Posterior vena cava (tissue), 2 donors: ENCODE measurements at regions not wholly inside any gene's neighbourhood (a gene's known extent, or its start where the extent isn't known, plus 50 kb on each side); places are given as distances from the start of the nearest gene placed in this dataset.

Source experiments
- DNase-seq: peaks from one replicate; pipeline ENCODE4 v3.0.0-alpha.2; 2020; ENCODE audit warnings: low spot score
- intact Hi-C, 2 donors: fragments of 100-400 bp; cut with DNase I; formaldehyde crosslinking; loops; one replicate each; pipeline versions ENCODE4 v1.14.1 to v1.14.2; 2022 to 2023
- donor health status: DM: yes; HTN: yes; CAD: no.
- donor health status: DM: yes; HTN: yes; CAD: no.

GRCh38 chr5:53201746-53202145 lies 92.2 kb upstream of the MOCS2 start:
- intact Hi-C loops: no loop called here
- no peak for DNase-seq

GRCh38 chr5:53206562-53206961 lies 97.0 kb upstream of the MOCS2 start:
- DNase-seq: no peak
- intact Hi-C loops: no loop called here

GRCh38 chr5:53211799-53212198 lies 102.2 kb upstream of the MOCS2 start:
- intact Hi-C loops: no loop called here
- no peak for DNase-seq

GRCh38 chr5:53219174-53219573 lies 109.6 kb upstream of the MOCS2 start:
- DNase-seq: no peak
- intact Hi-C loops: loop anchor here in 1 of 2 donors (5.0 kb wide), 1 partner anchor 1853 kb away; no protein-coding TSS in a partner anchor

GRCh38 chr5:53219610-53220009 lies 110.1 kb upstream of the MOCS2 start:
- no peak for DNase-seq
- intact Hi-C loops: loop anchor here in 1 of 2 donors (5.0 kb wide), 1 partner anchor 1853 kb away; no protein-coding TSS in a partner anchor

- intact Hi-C loops: no loop called here
- DNase-seq: no peak
Measured at GRCh38 chr5:53233645-53234405, 124.3 kb upstream of the MOCS2 start.

- intact Hi-C loops: no loop called here
- DNase-seq: no peak
Measured at GRCh38 chr5:53236683-53237082, 127.1 kb upstream of the MOCS2 start.

GRCh38 chr5:53237876-53238275 lies 128.3 kb upstream of the MOCS2 start:
- intact Hi-C loops: no loop called here

GRCh38 chr5:53239301-53239990 lies 129.9 kb upstream of the MOCS2 start:
- intact Hi-C loops: no loop called here
- DNase-seq: no peak

More at GRCh38 chr5:53237876-53238275, 128.3 kb upstream of the MOCS2 start:
- DNase-seq: no peak

- intact Hi-C loops: no loop called here
- no peak for DNase-seq
Measured at GRCh38 chr5:53240661-53241060, 131.1 kb upstream of the MOCS2 start.

- DNase-seq: no peak
- intact Hi-C loops: no loop called here
Measured at GRCh38 chr5:53241572-53241971, 132.0 kb upstream of the MOCS2 start.

- no peak for DNase-seq
- intact Hi-C loops: no loop called here
Measured at GRCh38 chr5:53243403-53243802, 133.8 kb upstream of the MOCS2 start.

- intact Hi-C loops: no loop called here
- DNase-seq: no peak
Measured at GRCh38 chr5:53246042-53246836, 136.7 kb upstream of the MOCS2 start.

- intact Hi-C loops: no loop called here
- DNase-seq: peak; percentile 80
Measured at GRCh38 chr5:53249529-53250200, 140.1 kb upstream of the MOCS2 start.

- DNase-seq: no peak
- intact Hi-C loops: no loop called here
Measured at GRCh38 chr5:53250201-53250550, 140.6 kb upstream of the MOCS2 start.

GRCh38 chr5:53253421-53253871 lies 143.9 kb upstream of the MOCS2 start:
- intact Hi-C loops: no loop called here
- DNase-seq: no peak

- intact Hi-C loops: no loop called here
- no peak for DNase-seq
Measured at GRCh38 chr5:53256746-53257145, 147.2 kb upstream of the MOCS2 start.

- DNase-seq: no peak
- intact Hi-C loops: no loop called here
Measured at GRCh38 chr5:53257806-53258373, 148.3 kb upstream of the MOCS2 start.

- intact Hi-C loops: no loop called here
- DNase-seq: no peak
Measured at GRCh38 chr5:53259176-53259575, 149.6 kb upstream of the MOCS2 start.
